ENCODE measurements at regions not wholly inside any gene's neighbourhood (a gene's known extent, or its start where the extent isn't known, plus 50 kb on each side); places are given as distances from the start of the nearest gene placed in this dataset.
"Not testable (repeated sequence)": the region's sequence is repeated elsewhere in the genome, so short reads cannot be mapped to it uniquely, and the experiment has no call there.

DNA sequence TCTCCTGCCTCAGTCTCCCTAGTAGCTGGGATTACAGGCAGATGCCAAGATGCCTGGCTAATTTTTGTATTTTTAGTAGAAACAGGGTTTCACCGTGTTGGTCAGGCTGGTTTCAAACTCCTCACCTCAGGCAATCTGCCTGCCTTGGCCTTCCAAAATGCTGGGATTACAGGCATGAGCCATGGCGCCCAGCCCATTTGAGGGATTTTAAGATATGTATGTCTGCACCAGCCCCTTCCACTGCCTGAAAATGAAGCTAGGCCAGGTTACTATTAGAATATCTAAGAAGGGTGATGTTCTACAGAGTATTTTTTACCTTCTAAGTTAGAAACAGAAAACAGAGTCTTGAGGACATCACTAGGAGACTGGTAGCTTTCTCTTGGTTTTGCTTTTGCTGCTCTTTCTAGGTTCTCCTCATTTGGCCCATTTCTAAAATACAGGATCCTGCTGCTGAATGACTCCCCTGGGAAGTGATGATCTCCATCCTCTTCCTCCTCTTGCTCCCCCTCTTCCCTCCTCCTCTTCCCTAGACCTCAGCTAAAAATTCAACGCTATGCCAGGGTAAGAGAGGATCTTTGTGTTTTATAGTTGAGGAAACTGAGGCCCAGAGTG is 118.5 kb downstream of the MYCN start:
- no peak for DNase-seq

DNA sequence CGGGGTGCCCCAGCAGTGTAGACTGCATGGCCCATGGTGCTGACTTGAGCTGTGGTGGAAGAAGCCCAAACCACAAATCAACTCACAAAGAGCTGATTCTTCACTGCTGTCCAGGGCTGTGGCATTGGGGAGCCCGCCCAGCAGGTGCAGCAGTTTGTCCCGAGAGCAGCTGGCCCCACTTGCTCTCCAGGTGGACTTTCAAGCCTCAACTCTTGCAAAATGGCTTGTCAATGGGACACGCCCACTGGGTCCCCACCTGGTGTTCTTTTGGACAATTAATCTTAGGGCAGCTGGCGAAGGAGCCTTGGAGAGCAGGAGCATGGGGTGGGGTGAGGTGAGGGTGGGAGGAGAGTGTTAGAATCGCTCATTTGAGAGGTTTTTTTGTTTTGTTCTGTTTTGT is 117.9 kb downstream of the MYCN start:
- no peak for DNase-seq

DNA sequence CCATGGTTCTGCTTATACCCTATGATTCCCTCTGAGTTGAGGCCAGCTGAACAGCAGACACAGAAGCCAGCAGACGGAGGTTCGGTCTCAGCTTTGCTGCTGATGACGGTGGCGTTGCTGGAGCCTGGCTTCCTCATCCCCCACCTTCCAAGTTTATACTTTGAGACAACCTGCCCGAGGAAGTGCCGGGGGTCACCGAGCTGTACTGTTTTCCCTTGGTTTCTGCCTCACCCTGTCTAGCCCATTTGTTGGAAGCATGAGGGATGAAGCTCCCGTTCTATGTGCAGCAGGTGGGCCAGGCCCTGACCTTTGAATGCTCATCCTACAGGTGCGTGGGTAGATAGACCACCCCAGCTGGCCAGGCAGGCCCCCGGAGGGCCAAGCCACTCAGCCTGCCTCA is 117.3 kb downstream of the MYCN start:
- DNase-seq = no peak

DNA sequence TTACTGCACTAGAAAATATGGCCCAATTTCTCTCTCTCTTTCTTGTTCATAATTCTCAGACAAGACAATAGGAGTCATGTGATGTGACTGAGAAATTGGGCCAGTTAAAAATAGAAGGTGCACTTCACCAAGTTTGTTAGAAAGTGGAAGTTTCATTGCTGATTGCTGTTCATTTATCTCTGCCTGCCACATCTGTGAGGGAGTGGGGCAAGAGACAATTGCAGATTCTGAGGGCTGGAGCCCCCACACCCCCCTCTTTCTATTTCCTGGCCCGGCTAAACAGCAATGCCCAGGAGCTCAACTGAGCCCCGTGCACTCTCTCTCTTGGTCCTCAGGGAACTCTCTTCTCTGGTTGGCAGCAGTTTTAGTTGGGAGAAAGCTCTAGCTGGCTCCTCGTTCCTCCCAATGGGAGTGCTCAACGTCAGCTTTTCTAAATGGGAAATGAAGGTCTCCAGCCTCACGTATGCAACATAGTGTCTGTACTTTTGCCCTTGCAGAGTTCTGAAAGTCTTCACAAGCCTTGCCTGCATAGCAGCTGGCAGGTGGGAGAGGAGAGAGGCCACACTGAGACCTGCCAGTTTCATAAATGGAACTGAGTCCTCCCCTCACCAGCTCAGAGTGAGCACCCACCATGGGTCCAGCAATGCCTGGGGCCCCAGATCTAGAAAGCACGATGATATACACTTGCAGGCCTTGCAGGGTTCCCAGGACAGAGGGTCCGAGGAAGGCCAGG is 115.7 kb downstream of the MYCN start:
- DNase-seq = no peak

DNA sequence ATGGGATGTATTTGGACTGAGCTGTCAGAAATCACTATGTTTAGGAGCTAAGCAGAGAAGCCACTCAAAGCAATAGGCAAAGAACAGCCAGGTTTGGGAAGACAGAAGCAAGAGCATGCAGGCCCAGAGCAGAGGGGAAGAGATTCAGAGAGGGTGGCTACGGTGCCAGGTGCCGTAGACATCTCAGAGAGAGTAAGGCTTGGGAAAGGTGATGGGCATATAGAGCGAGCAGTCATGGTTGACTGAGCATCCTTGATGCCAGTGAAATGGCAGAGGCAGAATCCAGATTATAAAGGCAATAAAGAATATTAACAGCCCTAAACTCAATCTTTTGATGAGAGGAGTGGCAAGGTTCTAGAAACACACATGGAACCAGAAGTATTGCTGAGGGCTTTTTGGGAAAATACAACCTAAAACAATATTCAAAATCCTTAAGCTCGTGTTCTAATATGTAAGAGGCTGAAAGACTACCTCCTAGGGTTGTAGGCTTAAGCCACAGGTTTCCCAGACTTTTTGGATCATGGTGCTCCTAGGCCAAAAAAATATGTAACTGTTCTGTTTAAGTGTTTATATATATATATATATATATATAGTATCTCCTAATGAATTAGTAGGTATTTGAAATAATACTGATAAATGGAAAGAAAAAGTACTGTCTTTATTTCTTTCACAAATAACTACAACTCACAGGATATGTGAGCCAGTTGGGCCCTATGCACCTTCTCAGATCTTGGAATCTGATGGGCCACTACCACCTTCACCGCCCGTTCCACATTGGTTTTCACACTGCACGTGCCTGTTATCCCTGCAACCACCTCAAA is 113.3 kb downstream of the MYCN start:
- no peak for DNase-seq

GRCh38 chr2:16052571-16053052 is 112.3 kb downstream of the MYCN start:
- DNase-seq = not testable (repeated sequence)

DNA sequence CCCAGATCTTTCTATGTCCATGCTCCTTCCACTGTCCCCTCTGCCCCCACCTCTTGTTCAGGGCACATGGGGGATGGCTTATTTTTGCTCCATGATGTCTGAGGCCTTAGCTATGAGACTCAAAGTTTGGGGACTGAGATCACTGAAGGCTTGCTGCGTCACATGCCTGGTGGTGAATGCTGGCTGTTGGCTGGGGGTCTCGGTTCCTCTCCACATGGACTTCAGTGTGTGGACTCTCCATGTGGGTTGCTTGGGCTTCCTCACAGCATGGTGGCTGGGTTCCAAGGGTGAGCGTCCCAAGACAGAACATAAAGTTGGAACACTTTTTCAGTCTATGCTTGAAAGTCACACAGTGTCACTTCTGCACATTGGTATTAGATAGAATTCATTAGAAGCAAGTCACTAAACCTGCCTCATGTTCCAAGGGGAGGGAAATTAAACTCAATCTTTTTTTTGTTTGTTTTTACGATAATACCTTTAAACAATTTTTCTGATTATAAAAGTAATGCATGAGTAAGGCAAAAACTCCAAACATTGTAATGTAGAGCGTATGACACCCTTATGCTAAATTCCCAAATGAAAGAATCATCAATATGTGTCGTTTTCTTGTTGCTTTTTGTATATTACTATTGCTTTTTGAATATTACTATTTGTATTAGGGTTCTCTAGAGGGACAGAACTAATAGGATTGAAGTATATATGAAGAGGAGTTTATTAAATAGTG is 111.7 kb downstream of the MYCN start:
- no peak for DNase-seq

GRCh38 chr2:16050908-16051489 is 110.6 kb downstream of the MYCN start:
- no peak for DNase-seq

- DNase-seq = no peak
Measured at GRCh38 chr2:16050261-16050907, 110.0 kb downstream of the MYCN start.

- DNase-seq = no peak
Measured at GRCh38 chr2:16049406-16049805, 109.1 kb downstream of the MYCN start.

DNA sequence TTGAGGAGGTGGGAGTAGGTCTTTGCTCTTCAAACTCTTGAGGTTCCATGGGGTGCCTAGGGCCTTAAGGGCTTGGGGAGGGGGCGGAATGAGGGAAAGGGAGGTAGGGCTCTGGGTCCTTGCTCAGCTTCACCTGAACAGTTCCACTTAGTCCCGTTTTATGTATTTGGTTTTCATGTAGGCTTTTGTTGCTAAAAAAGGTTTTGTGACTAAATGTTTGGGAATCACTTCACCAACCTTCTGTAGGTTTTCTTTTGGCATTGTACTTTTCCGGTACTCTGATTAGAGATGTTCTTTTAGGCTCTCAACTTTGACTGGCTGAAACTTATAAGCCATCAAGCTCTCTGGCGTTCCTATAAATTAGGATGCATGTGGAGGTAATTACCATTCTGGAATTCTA is 108.1 kb downstream of the MYCN start:
- no peak for DNase-seq

GRCh38 chr2:16047701-16048100 is 107.4 kb downstream of the MYCN start:
- DNase-seq = no peak

DNA sequence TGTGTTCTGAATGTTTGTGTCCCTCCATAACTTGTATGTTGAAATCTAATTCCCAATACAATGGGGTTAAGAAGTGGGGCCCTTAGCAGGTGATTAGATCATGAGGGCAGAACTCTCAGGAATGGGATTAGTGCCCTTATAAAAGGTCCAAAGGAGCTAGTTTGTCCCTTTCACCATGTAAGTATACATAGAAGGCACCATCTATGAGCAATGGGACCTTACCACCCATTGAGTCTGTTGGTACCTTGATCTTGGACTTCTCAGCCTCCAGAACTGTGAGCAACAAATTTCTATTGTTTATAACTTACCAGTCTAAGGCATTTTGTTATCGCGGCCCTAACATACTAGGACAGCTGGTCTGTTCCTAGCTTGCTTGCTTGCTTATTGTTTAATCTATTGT is 106.3 kb downstream of the MYCN start:
- no peak for DNase-seq

- no peak for DNase-seq
Measured at GRCh38 chr2:16045653-16046352, 105.5 kb downstream of the MYCN start.

DNA sequence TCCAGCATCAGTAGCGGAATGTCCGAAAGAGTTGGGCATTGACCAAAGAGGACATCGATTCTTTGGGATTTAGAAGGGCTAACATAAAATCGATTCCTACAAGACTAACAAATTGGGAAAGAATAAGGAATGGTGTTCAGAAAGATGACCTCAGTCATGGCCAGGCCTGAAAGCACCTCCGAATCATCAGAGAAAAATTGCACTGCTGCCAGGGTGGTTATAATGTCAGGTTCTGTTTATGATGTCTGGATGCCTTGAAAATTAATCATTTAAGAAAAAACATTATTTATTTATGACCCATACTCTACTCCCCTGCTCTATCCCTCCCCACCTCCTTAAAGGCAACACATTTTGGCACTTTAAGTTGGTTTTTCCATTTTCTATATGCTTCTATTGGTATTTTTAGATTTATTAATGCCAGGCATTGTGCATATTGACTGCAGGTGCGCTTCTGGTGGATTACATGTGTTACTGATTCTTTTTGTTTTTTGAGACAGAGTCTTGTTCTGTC is 104.7 kb downstream of the MYCN start:
- DNase-seq = no peak

- no peak for DNase-seq
Measured at GRCh38 chr2:16043627-16044026, 103.3 kb downstream of the MYCN start.

- no peak for DNase-seq
Measured at GRCh38 chr2:16043192-16043591, 102.8 kb downstream of the MYCN start.

GRCh38 chr2:16042201-16042700 is 101.9 kb downstream of the MYCN start:
- no peak for DNase-seq

GRCh38 chr2:16040271-16041010 is 100.1 kb downstream of the MYCN start:
- no peak for DNase-seq

DNA sequence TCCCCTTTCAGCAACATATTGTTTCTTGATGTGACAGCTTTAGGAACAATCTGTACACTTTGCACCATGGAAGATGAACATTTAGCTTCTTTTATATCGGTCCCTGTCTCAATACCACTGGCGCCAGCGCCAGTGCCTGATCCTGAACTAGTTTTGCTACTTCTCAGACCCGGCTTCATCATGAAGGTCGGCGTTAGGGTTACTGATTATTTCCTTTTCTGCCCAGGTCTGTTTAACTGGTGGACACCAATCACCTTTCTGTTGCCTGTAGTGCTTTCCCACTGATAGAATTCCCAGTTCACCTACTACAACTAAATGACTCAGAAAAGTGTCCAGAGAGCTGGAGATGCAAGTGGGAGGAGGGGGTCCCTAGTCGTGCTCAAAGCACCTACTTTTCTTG is 99.5 kb downstream of the MYCN start:
- no peak for DNase-seq

All from T1000 (cell line).